AG10803 (cell line): ENCODE measurements at regions not wholly inside any gene's neighbourhood (a gene's known extent, or its start where the extent isn't known, plus 50 kb on each side); places are given as distances from the start of the nearest gene placed in this dataset.
A peak's percentile ranks its signal among the peaks of the same experiment; 100 is the strongest.

Source experiments
- DNase-seq: peaks from one replicate; pipeline ENCODE4 v3.0.0; 2010; ENCODE audit warnings: low read depth
- H3K4me3 ChIP-seq: 2 replicates; pipeline ENCODE4 v1.5.1; 2011; ENCODE audit warnings: mild to moderate bottlenecking, low read length, control low read depth
- CTCF ChIP-seq: conservative IDR thresholded peaks from 2 replicates; pipeline ENCODE4 v1.5.1; 2011; ENCODE audit warnings: mild to moderate bottlenecking, low read length, control low read depth, inconsistent platforms

GRCh38 chr6:97401533-97401932 lies 118.5 kb upstream of the MMS22L start:
- no peak overlapping the region for H3K4me3 ChIP-seq
- TF ChIP-seq CTCF = no peak
- peak; percentile 54 for DNase-seq

DNA sequence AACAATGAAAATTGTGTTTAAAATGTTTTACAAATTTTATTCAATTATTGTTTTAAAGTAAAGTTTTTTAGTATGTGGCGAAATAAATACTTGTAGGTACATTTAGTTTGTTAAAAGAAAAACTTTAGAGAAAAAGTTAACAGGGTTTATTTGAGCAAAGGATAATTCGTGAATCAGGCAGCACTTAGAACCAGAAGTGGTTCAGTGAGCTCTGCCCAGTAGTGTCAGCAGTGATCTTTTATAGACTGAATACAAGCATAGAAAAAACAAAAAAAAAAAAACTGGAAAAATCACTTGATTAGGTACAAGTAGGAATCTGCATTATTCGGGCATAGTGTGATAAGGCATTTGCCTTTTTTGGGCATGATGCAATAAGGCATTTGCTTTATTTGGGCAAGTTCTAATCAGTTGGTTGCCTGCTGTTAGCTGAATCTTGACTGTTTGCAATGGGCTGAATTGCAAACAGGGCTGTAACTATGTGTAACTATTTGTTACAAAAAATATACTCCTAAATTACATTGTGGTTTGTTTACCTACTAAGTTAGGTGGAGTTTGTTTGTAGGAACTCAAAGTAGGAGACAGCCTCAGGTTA lies 122.9 kb upstream of the MMS22L start:
- no peak overlapping the region for H3K4me3 ChIP-seq
- no peak for TF ChIP-seq CTCF
- no peak for DNase-seq

- H3K4me3 ChIP-seq = no peak overlapping the region
- no peak for TF ChIP-seq CTCF
- DNase-seq = no peak
Observed at GRCh38 chr6:97406633-97407032, 123.6 kb upstream of the MMS22L start.

- no peak overlapping the region for H3K4me3 ChIP-seq
- no peak for TF ChIP-seq CTCF
- DNase-seq = no peak
Observed at GRCh38 chr6:97411610-97412009, 128.6 kb upstream of the MMS22L start.

GRCh38 chr6:97412511-97412910 lies 129.5 kb upstream of the MMS22L start:
- H3K4me3 ChIP-seq = no peak overlapping the region
- no peak for TF ChIP-seq CTCF
- DNase-seq = no peak

DNA sequence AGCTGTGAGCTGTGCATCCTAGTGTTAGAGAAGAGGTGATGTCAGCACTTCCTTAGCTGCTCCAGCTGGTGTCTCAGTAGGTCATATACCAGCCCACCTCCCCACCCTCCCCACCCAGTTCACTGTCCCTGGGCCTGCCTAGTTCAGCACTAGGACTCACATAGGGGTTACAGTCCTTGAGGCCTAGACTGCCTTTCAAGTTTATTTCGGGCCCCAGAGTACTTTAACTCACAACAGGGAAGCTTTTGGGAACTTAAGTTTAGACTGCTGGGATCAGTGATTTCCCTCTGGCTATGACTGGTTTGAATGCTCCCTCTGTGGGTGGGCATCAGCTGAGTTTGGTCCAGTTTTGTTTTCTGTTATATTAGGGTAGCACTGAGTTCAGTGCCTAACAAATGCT lies 139.2 kb upstream of the MMS22L start:
- DNase-seq = no peak
- H3K4me3 ChIP-seq = no peak overlapping the region

DNA sequence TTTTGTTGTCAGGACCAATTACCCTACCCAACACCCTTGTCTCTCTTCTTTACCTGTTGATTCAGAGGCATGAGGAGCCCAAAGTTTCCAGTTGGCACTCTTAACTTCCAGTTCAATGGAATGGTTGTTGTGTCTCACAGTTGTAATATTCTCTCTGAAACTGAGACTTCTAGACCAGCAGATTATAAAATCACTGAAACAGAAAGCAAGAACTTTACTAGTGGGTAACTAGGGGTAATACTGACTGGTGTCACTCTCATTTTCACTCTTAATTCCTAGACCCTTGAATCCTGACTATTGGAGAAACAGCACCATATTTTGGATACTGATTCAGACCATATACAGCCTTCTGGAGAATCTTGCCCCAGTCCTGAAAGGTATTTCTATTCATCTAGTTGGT lies 140.2 kb upstream of the MMS22L start:
- DNase-seq = no peak
- no peak overlapping the region for H3K4me3 ChIP-seq
- TF ChIP-seq CTCF = no peak

More for the DNA sequence above, 139.2 kb upstream of the MMS22L start:
- TF ChIP-seq CTCF = no peak
